Gastroesophageal sphincter (tissue), 3 donors: ENCODE measurements at regions not wholly inside any gene's neighbourhood (a gene's known extent, or its start where the extent isn't known, plus 50 kb on each side); places are given as distances from the start of the nearest gene placed in this dataset.

Experiments
- CTCF ChIP-seq, 4 experiments: fragments of 200-600 bp in 2 of 4; fragments of 450-650 bp in 2 of 4; sonication (generic) in 1 of 4; IDR thresholded peaks; one replicate each; pipeline ENCODE4 v1.5.1; 2017 to 2019; ENCODE audit warnings: antibody characterized with exemption in 4 of 4, mild to moderate bottlenecking in 2 of 4, moderate library complexity in 2 of 4
- EP300 ChIP-seq: sonication (generic); formaldehyde crosslinking; IDR thresholded peaks from one replicate; pipeline ENCODE4 v1.6.1; 2017; ENCODE audit warnings: antibody characterized with exemption, mild to moderate bottlenecking
- POLR2A ChIP-seq, 2 donors: fragments of 450-650 bp; IDR thresholded peaks; one replicate each; pipeline ENCODE4 v1.6.1; 2017; ENCODE audit warnings: antibody characterized with exemption in 2 of 2, mild to moderate bottlenecking in 2 of 2, moderate library complexity in 1 of 2
- POLR2AphosphoS5 ChIP-seq: sonication (generic); formaldehyde crosslinking; IDR thresholded peaks from one replicate; pipeline ENCODE4 v1.6.1; 2017; ENCODE audit warnings: antibody characterized with exemption

- TF ChIP-seq CTCF (IDR thresholded peaks at IDR 0.05): no peak
- TF ChIP-seq POLR2A (IDR thresholded peaks at IDR 0.05): no peak
- TF ChIP-seq POLR2AphosphoS5: no peak
- no peak for TF ChIP-seq EP300
These were observed 615.5 kb downstream of the LRRC70 start for GRCh38 chr5:63194126-63194525.
